ENCODE measurements at regions not wholly inside any gene's neighbourhood (a gene's known extent, or its start where the extent isn't known, plus 50 kb on each side); places are given as distances from the start of the nearest gene placed in this dataset.

- intact Hi-C loops (cut with DNase I; ENCODE audit: low total_unique reads): no loop called here
- TF ChIP-seq, protein P1, sequence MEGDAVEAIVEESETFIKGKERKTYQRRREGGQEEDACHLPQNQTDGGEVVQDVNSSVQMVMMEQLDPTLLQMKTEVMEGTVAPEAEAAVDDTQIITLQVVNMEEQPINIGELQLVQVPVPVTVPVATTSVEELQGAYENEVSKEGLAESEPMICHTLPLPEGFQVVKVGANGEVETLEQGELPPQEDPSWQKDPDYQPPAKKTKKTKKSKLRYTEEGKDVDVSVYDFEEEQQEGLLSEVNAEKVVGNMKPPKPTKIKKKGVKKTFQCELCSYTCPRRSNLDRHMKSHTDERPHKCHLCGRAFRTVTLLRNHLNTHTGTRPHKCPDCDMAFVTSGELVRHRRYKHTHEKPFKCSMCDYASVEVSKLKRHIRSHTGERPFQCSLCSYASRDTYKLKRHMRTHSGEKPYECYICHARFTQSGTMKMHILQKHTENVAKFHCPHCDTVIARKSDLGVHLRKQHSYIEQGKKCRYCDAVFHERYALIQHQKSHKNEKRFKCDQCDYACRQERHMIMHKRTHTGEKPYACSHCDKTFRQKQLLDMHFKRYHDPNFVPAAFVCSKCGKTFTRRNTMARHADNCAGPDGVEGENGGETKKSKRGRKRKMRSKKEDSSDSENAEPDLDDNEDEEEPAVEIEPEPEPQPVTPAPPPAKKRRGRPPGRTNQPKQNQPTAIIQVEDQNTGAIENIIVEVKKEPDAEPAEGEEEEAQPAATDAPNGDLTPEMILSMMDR (IDR thresholded peaks at IDR 0.05): no peak
- H3K9me3 ChIP-seq: no peaks in the 10 kb centered on the region
- H3K4me3 ChIP-seq: no peak overlapping the region
- H3K36me3 ChIP-seq: no peaks in the 10 kb centered on the region
- no peak for DNase-seq
- no peak overlapping the region for H3K27ac ChIP-seq
- no peaks in the 10 kb centered on the region for H3K27me3 ChIP-seq
- H3K4me1 ChIP-seq: no peaks in the 10 kb centered on the region
Measured at GRCh38 chr6:18680842-18681241, 293.7 kb downstream of the RNF144B start.

GRCh38 chr6:18681832-18682503 lies 294.8 kb downstream of the RNF144B start:
- intact Hi-C loops (cut with DNase I; ENCODE audit: low total_unique reads): no loop called here
- no peak for DNase-seq
- TF ChIP-seq, protein P1 (IDR thresholded peaks at IDR 0.05): no peak
- Histone ChIP-seq H3K4me3 (no peak overlapping the region), H3K27ac (no peak overlapping the region), H3K27me3 (no peaks in the 10 kb centered on the region), H3K36me3 (no peaks in the 10 kb centered on the region), H3K9me3 (no peaks in the 10 kb centered on the region), H3K4me1 (no peaks in the 10 kb centered on the region)

DNA sequence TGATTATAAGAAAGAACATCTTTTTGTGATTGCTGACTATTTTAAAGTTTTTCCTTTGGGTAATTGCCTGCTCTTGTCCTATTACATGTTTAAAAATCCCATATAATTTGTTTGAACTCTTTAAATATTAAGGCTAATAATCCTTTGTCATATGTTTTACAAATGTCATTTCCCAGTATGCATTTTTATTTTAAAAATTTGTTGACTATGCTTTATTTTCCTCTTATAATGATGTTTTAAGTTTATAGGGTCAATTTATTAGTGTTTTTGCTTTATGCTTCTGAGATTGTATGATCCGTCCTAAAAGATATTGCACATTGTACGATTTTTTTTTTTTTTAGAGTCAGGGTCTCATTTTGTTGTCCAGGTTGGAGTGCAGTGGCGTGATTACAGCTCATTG lies 297.2 kb downstream of the RNF144B start:
- intact Hi-C loops (cut with DNase I; ENCODE audit: low total_unique reads): no loop called here
- Histone ChIP-seq H3K36me3 (no peaks in the 10 kb centered on the region), H3K4me1 (no peaks in the 10 kb centered on the region), H3K27ac (no peak overlapping the region), H3K9me3 (no peaks in the 10 kb centered on the region), H3K27me3 (no peaks in the 10 kb centered on the region), H3K4me3 (no peak overlapping the region)
- TF ChIP-seq, protein P1 (IDR thresholded peaks at IDR 0.05): no peak
- DNase-seq: no peak

DNA sequence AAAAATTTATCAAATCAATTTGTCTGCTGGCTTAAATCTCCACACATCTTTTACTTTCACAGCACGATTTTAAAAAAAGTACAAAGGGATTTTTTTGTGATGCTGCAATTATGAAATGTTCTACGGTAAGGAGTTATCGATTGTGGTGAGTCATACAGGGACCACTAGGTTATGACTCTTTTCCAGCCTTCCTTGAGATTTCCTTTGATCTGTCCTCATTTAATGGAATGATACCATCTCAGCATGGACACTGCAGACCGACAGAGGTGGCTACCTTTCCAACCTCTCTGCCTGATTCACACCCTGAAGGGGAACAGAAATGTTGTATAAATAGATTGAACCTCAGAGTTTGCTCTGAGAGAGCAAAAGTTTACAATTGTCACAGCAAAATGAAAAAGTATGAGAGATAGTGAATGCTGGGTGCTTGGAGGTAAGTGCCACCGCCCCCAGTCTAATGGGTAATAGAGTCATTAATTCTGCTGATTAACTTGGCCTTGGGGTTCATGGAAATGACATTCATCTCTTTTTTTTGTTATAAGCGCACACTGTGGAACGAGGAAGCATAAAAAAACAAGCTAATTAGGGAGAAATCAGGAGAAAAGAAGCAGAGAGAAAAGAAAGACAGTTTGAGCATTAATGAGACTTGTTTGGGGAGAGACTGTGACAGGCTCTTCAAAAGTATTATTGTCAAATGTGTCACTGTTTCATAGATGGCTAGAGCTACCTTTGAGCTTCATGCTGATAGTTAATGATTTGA lies 306.0 kb downstream of the RNF144B start:
- intact Hi-C loops (cut with DNase I; ENCODE audit: low total_unique reads): no loop called here
- no peaks in the 10 kb centered on the region for H3K27me3 ChIP-seq
- no peaks in the 10 kb centered on the region for H3K36me3 ChIP-seq
- TF ChIP-seq, protein P1 (IDR thresholded peaks at IDR 0.05): no peak
- H3K9me3 ChIP-seq: no peaks in the 10 kb centered on the region
- no peak overlapping the region for H3K4me3 ChIP-seq
- H3K4me1 ChIP-seq: no peaks in the 10 kb centered on the region
- no peak overlapping the region for H3K27ac ChIP-seq
- DNase-seq: no peak

GRCh38 chr6:18693881-18694280 lies 306.7 kb downstream of the RNF144B start:
- H3K27me3 ChIP-seq: no peaks in the 10 kb centered on the region
- TF ChIP-seq, protein P1 (IDR thresholded peaks at IDR 0.05): no peak

More at GRCh38 chr6:18693881-18694280, 306.7 kb downstream of the RNF144B start:
- Histone ChIP-seq H3K9me3 (no peaks in the 10 kb centered on the region), H3K27ac (no peak overlapping the region), H3K4me3 (no peak overlapping the region), H3K4me1 (no peaks in the 10 kb centered on the region), H3K36me3 (no peaks in the 10 kb centered on the region)
- intact Hi-C loops (cut with DNase I; ENCODE audit: low total_unique reads): no loop called here
- no peak for DNase-seq

Data from tibial artery (tissue), 4 donors.